Choroid plexus epithelial cell (primary cell): ENCODE measurements at regions not wholly inside any gene's neighbourhood (a gene's known extent, or its start where the extent isn't known, plus 50 kb on each side); places are given as distances from the start of the nearest gene placed in this dataset.
A peak's percentile ranks its signal among the peaks of the same experiment; 100 is the strongest.

Experiments used
- DNase-seq: peaks from one replicate; pipeline ENCODE4 v3.0.0-alpha.2; 2010; ENCODE audit warnings: low read depth
- H3K4me3 ChIP-seq: 2 replicates; pipeline ENCODE4 v1.5.1; 2011; ENCODE audit warnings: low read depth, mild to moderate bottlenecking, control low read depth, low read length, moderate library complexity
- CTCF ChIP-seq: conservative IDR thresholded peaks from 2 replicates; pipeline ENCODE4 v1.5.1; 2011; ENCODE audit warnings: low read depth, mild to moderate bottlenecking, control low read depth, inconsistent platforms, low read length, moderate library complexity

GRCh38 chr13:74674720-74675119 is 540.5 kb upstream of the KLF12 start:
- TF ChIP-seq CTCF = no peak
- DNase-seq = no peak
- no peak overlapping the region for H3K4me3 ChIP-seq

- no peak for TF ChIP-seq CTCF
- no peak for DNase-seq
- H3K4me3 ChIP-seq = no peak overlapping the region
These were observed 534.9 kb upstream of the KLF12 start for GRCh38 chr13:74669149-74669548.

- no peak for TF ChIP-seq CTCF
- no peak for DNase-seq
These were observed 533.5 kb upstream of the KLF12 start for GRCh38 chr13:74667656-74668203.

GRCh38 chr13:74662905-74663304 is 528.7 kb upstream of the KLF12 start:
- peak; percentile 9 for DNase-seq
- TF ChIP-seq CTCF = no peak
- no peak overlapping the region for H3K4me3 ChIP-seq

More at GRCh38 chr13:74667656-74668203, 533.5 kb upstream of the KLF12 start:
- no peak overlapping the region for H3K4me3 ChIP-seq

GRCh38 chr13:74661851-74662250 is 527.6 kb upstream of the KLF12 start:
- no peak overlapping the region for H3K4me3 ChIP-seq
- TF ChIP-seq CTCF = no peak
- peak; percentile 3 for DNase-seq

GRCh38 chr13:74657765-74658164 is 523.6 kb upstream of the KLF12 start:
- DNase-seq = no peak
- H3K4me3 ChIP-seq = no peak overlapping the region
- TF ChIP-seq CTCF = no peak

- DNase-seq = no peak
- no peak for TF ChIP-seq CTCF
- no peak overlapping the region for H3K4me3 ChIP-seq
These were observed 516.9 kb upstream of the KLF12 start for GRCh38 chr13:74651121-74651520.
